ENCODE measurements at regions not wholly inside any gene's neighbourhood (a gene's known extent, or its start where the extent isn't known, plus 50 kb on each side); places are given as distances from the start of the nearest gene placed in this dataset.
A peak's percentile ranks its signal among the peaks of the same experiment; 100 is the strongest.

GRCh38 chr5:120767178-120767820 lies 303.2 kb downstream of the PRR16 start:
- TF ChIP-seq CTCF (IDR thresholded peaks at IDR 0.05; ENCODE audit: low read depth, low read length): no peak
- no peak overlapping the region for H3K4me3 ChIP-seq (ENCODE audit: low read depth, low read length)

DNA sequence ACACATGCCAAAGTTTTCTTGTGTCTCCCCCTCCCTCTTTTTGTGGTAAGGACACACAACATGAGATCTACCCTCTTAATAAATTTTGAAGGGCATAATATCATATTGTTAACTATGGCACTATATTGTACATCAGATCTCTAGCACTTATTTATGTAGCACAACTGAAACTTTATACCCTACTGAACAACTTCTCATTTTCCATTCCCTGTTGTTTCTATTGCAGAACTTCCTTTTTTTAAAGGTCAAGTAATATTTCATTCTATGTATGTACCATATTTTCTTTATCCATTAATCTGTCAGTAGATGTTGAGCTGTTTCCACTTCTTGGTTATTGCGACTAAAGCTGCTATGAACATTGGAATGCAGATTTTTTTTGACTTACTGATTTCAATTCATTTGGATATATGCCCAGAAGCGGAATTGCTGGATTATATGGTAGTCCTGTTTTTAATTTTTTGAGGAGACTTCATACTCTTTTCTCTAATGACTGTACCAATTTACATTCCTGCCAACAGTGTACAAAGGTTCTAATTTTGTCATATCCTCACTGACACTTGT lies 305.3 kb downstream of the PRR16 start:
- no peak for TF ChIP-seq CTCF (IDR thresholded peaks at IDR 0.05; ENCODE audit: low read depth, low read length)
- no peak overlapping the region for H3K4me3 ChIP-seq (ENCODE audit: low read depth, low read length)

DNA sequence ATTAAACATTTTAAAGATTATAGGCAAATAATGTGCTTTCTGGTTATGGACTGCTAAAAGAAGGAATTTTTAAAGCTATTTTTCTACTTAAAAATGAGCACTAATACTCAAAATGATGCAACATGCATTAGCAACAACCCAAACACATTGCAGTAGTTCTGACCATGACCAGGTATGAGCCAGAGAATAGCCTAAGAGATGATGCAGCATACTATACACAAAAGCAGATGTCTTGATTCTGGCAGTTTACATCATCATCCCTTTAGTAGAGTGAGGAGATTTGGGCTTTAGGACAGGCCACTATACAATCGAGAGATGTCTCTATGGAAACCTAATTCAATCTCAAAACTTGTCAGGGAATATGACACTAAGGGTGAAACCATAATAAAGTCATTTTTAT lies 307.1 kb downstream of the PRR16 start:
- TF ChIP-seq CTCF (IDR thresholded peaks at IDR 0.05; ENCODE audit: low read depth, low read length): no peak
- H3K4me3 ChIP-seq (ENCODE audit: low read depth, low read length): no peak overlapping the region

DNA sequence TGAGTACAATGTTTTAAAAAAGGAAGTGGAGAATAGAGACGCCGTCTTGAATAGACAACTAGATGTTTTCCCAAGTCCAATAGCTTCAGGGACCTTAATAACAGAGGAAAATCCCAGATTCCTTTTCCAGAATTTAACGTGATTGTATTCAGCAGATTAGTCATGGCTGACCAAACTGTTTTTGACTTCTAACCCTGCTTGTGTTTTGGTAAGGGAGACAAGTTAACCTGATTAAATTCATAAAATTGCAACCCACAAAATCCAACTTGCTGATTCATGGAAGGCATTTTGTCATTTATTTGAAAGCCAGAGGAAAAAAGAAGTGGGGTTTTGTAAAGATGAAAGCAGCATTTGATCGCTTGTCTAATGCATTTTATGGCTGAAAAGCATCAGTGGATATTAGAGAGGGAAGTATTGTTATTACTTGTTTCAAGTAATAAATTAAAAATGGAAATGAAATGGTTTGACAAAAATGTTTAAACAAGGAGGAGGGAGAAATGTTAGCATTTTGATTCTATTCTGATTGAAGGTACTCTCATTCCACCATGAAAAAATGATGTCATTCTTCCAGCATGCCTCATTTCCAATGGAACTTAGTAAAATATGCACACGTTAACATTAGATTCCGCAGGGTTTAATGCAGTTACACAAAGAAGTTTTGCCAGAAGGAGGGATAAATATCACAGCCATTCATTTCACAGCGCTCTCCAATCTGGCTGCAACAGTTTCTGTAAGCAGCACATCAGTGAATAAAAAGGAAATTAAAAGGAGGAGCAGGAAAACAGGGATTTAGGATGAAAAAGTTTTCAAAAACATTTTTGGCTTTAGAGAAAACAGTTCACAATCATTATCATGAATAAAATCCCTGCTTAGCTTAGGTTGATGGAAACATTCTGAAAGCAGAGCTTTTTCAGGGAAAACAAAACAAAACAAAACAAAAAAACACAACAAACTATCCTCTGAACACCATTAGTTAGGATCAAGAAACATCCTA lies 314.7 kb downstream of the PRR16 start:
- H3K4me3 ChIP-seq (ENCODE audit: low read depth, low read length): peak overlapping the region; percentile 51
- no peak for TF ChIP-seq CTCF (IDR thresholded peaks at IDR 0.05; ENCODE audit: low read depth, low read length)

GRCh38 chr5:120779674-120780073 lies 315.6 kb downstream of the PRR16 start:
- TF ChIP-seq CTCF (IDR thresholded peaks at IDR 0.05; ENCODE audit: low read depth, low read length): no peak
- peak overlapping the region; percentile 51 for H3K4me3 ChIP-seq (ENCODE audit: low read depth, low read length)

DNA sequence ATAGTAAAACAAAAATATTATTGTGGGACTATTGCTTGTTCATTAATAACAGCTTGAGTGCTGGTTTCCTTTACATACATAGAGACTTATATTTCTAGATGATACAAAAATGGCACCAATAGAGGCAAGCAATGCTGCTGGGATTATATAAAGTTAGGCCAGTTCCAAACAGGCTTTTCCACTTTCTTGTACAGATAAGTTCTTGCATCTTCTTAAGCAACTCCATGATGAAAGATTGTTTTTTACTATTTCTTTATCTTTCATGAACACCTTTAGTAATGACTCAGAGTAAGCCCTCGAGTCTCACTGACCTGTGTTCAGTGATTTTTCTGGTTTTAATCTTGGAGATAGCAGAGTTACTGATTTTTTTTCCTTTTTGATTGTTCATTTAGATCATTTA lies 324.4 kb downstream of the PRR16 start:
- no peak overlapping the region for H3K4me3 ChIP-seq (ENCODE audit: low read depth, low read length)
- TF ChIP-seq CTCF (IDR thresholded peaks at IDR 0.05; ENCODE audit: low read depth, low read length): no peak

DNA sequence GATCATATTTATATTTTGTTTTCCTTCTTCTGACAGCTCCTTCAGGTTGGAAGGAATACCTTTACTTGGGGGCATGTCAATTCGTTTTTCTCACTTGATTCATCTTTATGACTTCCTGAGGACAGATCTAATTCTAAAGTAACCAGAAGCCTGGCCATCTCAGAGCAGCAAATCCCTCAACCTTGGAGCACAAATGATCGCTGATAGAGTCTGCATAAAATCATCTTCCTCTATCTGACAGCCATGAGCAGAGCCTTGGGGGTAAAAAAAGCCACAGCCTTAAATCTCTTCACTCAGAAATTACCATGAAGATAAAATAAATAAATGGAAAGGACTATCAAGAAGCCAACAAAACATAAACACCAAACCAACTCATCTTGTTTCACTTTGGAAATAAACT lies 325.8 kb downstream of the PRR16 start:
- H3K4me3 ChIP-seq (ENCODE audit: low read depth, low read length): no peak overlapping the region
- no peak for TF ChIP-seq CTCF (IDR thresholded peaks at IDR 0.05; ENCODE audit: low read depth, low read length)

All from WI38 (cell line).